HCT116 (cell line): ENCODE measurements at regions not wholly inside any gene's neighbourhood (a gene's known extent, or its start where the extent isn't known, plus 50 kb on each side); places are given as distances from the start of the nearest gene placed in this dataset.

ENCODE experiments used
- ATAC-seq: fragments of 200-7000 bp; cut with Tn5 transposase; 2 replicates; pipeline ENCODE4 v1.9.1; 2020; ENCODE audit warnings: mild to moderate bottlenecking, moderate library complexity
- BruUV-seq: library from RNA; stranded (reverse); fragments of 400-500 nt; replicated peaks from 2 replicates; lab custom pipeline; 2021; lab: Mats Ljungman, UMichigan
- CTCF ChIA-PET: fragments of 300-600 bp; sonication (Branson Sonifier 250); formaldehyde crosslinking; loops from one replicate; lab custom pipeline; 2021; ENCODE audit warnings: antibody characterized with exemption; lab: Charles Lee
- POLR2A ChIA-PET: fragments of 300-600, 350-600 bp; sonication (Branson Sonifier 250); formaldehyde crosslinking; loops from one replicate; lab custom pipeline; 2021; ENCODE audit warnings: antibody characterized with exemption; lab: Charles Lee
- RAD21 ChIA-PET, 2 experiments: fragments of 300-600 bp; sonication (Branson Sonifier 250); formaldehyde crosslinking; loops; one replicate each; lab custom pipeline; 2023; ENCODE audit warnings: low total read pairs in 2 of 2; ENCODE audit not compliant: uncharacterized antibody in 2 of 2, unreplicated experiment in 2 of 2, low non-redundant PET in 1 of 2; lab: Charles Lee
- DNase-seq: peaks from one replicate; pipeline ENCODE4 v3.0.0-alpha.2; 2010; ENCODE audit warnings: low read depth, low spot score
- H2AFZ ChIP-seq: fragments of 200-600 bp; shearing (Covaris generic), sonication (generic); 2 replicates; pipeline ENCODE4 v1.6.1; 2017; ENCODE audit warnings: low read depth, mixed run types, mixed read lengths, antibody characterized with exemption, low read length; ENCODE audit not compliant: poor library complexity, severe bottlenecking
- H3K27ac ChIP-seq: 2 replicates; pipeline ENCODE4 v1.5.1; 2012; ENCODE audit warnings: low read depth, low read length
- H3K27me3 ChIP-seq: fragments of 200-600 bp; sonication (generic); 2 replicates; pipeline ENCODE4 v1.6.1; 2016; ENCODE audit warnings: mixed run types, low read length, mixed read lengths; ENCODE audit not compliant: insufficient read depth
- H3K36me3 ChIP-seq, 2 experiments: fragments of 200-500 bp in 1 of 2; fragments of 200-600 bp in 1 of 2; sonication (Bioruptor generic) in 1 of 2; sonication (generic) in 1 of 2; 2 replicates each; pipeline versions ENCODE4 v1.5.1 to v1.6.1; 2014 to 2016; ENCODE audit warnings: low read length in 2 of 2, inconsistent platforms in 1 of 2, mixed read lengths in 1 of 2, mixed run types in 1 of 2; ENCODE audit not compliant: insufficient read depth in 2 of 2, control insufficient read depth in 1 of 2
- H3K4me1 ChIP-seq, 2 experiments: fragments of 200-600 bp in 1 of 2; sonication (generic) in 1 of 2; 2 replicates each; pipeline versions ENCODE4 v1.5.1 to v1.6.1; 2012 to 2017; ENCODE audit warnings: low read length in 2 of 2, inconsistent platforms in 1 of 2, mild to moderate bottlenecking in 1 of 2, mixed read lengths in 1 of 2, mixed run types in 1 of 2, moderate library complexity in 1 of 2; ENCODE audit not compliant: insufficient read depth in 2 of 2, control insufficient read depth in 1 of 2
- H3K4me2 ChIP-seq: fragments of 200-600 bp; sonication (generic); 2 replicates; pipeline ENCODE4 v1.6.1; 2017; ENCODE audit warnings: mixed run types, low read length, mixed read lengths
- H3K4me3 ChIP-seq, 2 experiments: fragments of 200-600 bp in 1 of 2; sonication (generic) in 1 of 2; replicated peaks in 1 of 2; 2 replicates each; pipeline ENCODE4 v1.5.1; 2011 to 2016; ENCODE audit warnings: low read length in 2 of 2, control low read depth in 1 of 2, low read depth in 1 of 2, mild to moderate bottlenecking in 1 of 2, mixed read lengths in 1 of 2, mixed run types in 1 of 2
- H3K79me2 ChIP-seq: fragments of 200-600 bp; sonication (generic); 2 replicates; pipeline ENCODE4 v1.6.1; 2017; ENCODE audit warnings: mild to moderate bottlenecking, mixed run types, low read length, moderate library complexity, mixed read lengths; ENCODE audit not compliant: insufficient read depth
- H3K9ac ChIP-seq: fragments of 200-600 bp; sonication (generic); 2 replicates; pipeline ENCODE4 v1.6.1; 2016; ENCODE audit warnings: low read length, mixed read lengths
- H3K9me2 ChIP-seq: fragments of 200-600 bp; sonication (generic), shearing (Covaris generic); 2 replicates; pipeline ENCODE4 v1.6.1; 2017; ENCODE audit warnings: mixed run types, mild to moderate bottlenecking, moderate library complexity; ENCODE audit not compliant: insufficient read depth
- H3K9me3 ChIP-seq, 2 experiments: fragments of 200-500 bp in 1 of 2; fragments of 200-600 bp in 1 of 2; sonication (Bioruptor generic) in 1 of 2; sonication (generic) in 1 of 2; 2 replicates each; pipeline ENCODE4 v1.6.1; 2014 to 2017; ENCODE audit warnings: low read length in 2 of 2, mixed read lengths in 2 of 2, inconsistent platforms in 1 of 2, low read depth in 1 of 2, mild to moderate bottlenecking in 1 of 2, mixed run types in 1 of 2, moderate library complexity in 1 of 2; ENCODE audit not compliant: control insufficient read depth in 1 of 2, insufficient read depth in 1 of 2
- H4K20me1 ChIP-seq: fragments of 200-600 bp; sonication (generic), shearing (Covaris generic); 2 replicates; pipeline ENCODE4 v1.6.1; 2017; ENCODE audit warnings: mixed run types, mild to moderate bottlenecking, moderate library complexity; ENCODE audit not compliant: insufficient read depth
- CBX3 ChIP-seq: IDR thresholded peaks from 2 replicates; pipeline ENCODE4 v1.6.1; 2012; ENCODE audit warnings: low read depth
- CEBPB ChIP-seq: IDR thresholded peaks from 2 replicates; pipeline ENCODE4 v1.6.1; 2012; ENCODE audit warnings: low read depth
- EGR1 ChIP-seq: IDR thresholded peaks from 2 replicates; pipeline ENCODE4 v1.6.1; 2012; ENCODE audit warnings: low read depth
- ELF1 ChIP-seq: IDR thresholded peaks from 2 replicates; pipeline ENCODE4 v1.6.1; 2012; ENCODE audit warnings: low read depth, borderline replicate concordance
- EZH2 ChIP-seq: fragments of 200-600 bp; sonication (generic); IDR thresholded peaks from 2 replicates; pipeline ENCODE4 v1.6.1; 2017; ENCODE audit warnings: antibody characterized with exemption, mixed run types
- EZH2phosphoT487 ChIP-seq: fragments of 200-600 bp; IDR thresholded peaks from 2 replicates; pipeline ENCODE4 v1.6.1; 2018; ENCODE audit warnings: antibody characterized with exemption, borderline replicate concordance
- FOSL1 ChIP-seq: IDR thresholded peaks from 2 replicates; pipeline ENCODE4 v1.6.1; 2012; ENCODE audit warnings: low read depth
- JUND ChIP-seq: IDR thresholded peaks from 2 replicates; pipeline ENCODE4 v1.6.1; 2012
- MAX ChIP-seq: IDR thresholded peaks from 2 replicates; pipeline ENCODE4 v1.6.1; 2012
- POLR2A ChIP-seq: IDR thresholded peaks from 2 replicates; pipeline ENCODE4 v1.7.0; 2011; ENCODE audit warnings: borderline replicate concordance; ENCODE audit not compliant: insufficient read depth, insufficient read length; ENCODE audit errors: extremely low read depth
- POLR2AphosphoS5 ChIP-seq: IDR thresholded peaks from 2 replicates; pipeline ENCODE4 v1.6.1; 2011; ENCODE audit warnings: mild to moderate bottlenecking, low read depth, low read length, moderate library complexity
- REST ChIP-seq: IDR thresholded peaks from 2 replicates; pipeline ENCODE4 v1.6.1; 2012; ENCODE audit warnings: low read depth
- SIN3A ChIP-seq: IDR thresholded peaks from 2 replicates; pipeline ENCODE4 v1.6.1; 2012; ENCODE audit warnings: low read depth
- SP1 ChIP-seq: IDR thresholded peaks from 2 replicates; pipeline ENCODE4 v1.6.1; 2012; ENCODE audit warnings: low read depth
- SRF ChIP-seq: IDR thresholded peaks from 2 replicates; pipeline ENCODE4 v1.6.1; 2012; ENCODE audit warnings: low read depth
- TCF7L2 ChIP-seq: IDR thresholded peaks from 2 replicates; pipeline ENCODE4 v1.7.0; 2011; ENCODE audit warnings: borderline replicate concordance, inconsistent platforms; ENCODE audit not compliant: insufficient read depth, insufficient read length; ENCODE audit errors: extremely low read depth
- YY1 ChIP-seq: IDR thresholded peaks from 2 replicates; pipeline ENCODE4 v1.6.1; 2011; ENCODE audit warnings: low read length, low read depth, moderate library complexity, mild to moderate bottlenecking; ENCODE audit not compliant: insufficient replicate concordance; ENCODE audit errors: extremely low read depth
- ZBTB33 ChIP-seq: IDR thresholded peaks from 2 replicates; pipeline ENCODE4 v1.6.1; 2011; ENCODE audit warnings: mild to moderate bottlenecking, low read length, moderate library complexity; ENCODE audit not compliant: insufficient replicate concordance; ENCODE audit errors: extremely low read depth
- ZFX ChIP-seq: fragments of 450-650 bp; IDR thresholded peaks from 2 replicates; pipeline ENCODE4 v1.6.1; 2017
- ZNF274 ChIP-seq: fragments of 200-500 bp; sonication (Bioruptor generic); IDR thresholded peaks from 2 replicates; pipeline ENCODE4 v1.6.1; 2014; ENCODE audit warnings: mild to moderate bottlenecking, low read depth, low read length, inconsistent platforms
- intact Hi-C: fragments of 100-400 bp; cut with micrococcal nuclease; formaldehyde crosslinking; loops from 2 replicates; pipeline ENCODE4 v1.10.0; 2022

GRCh38 chr7:56605146-56605545 is 488.9 kb upstream of the NUPR2 start:
- no peak for DNase-seq
- H4K20me1 ChIP-seq, result no peaks in the 10 kb centered on the region
- H3K36me3 ChIP-seq, result no peaks in the 10 kb centered on the region
- POLR2A ChIA-PET, result no interaction called here
- H3K27me3 ChIP-seq, result no peaks in the 10 kb centered on the region
- H3K9me3 ChIP-seq, result peaks cover 6 to 9% of the 10 kb centered on the region in 2 experiments; a peak in 2 of 4 replicates
- RAD21 ChIA-PET, result no interaction called here
- H3K9me2 ChIP-seq, result no peaks in the 10 kb centered on the region
- no peak overlapping the region for H3K4me3 ChIP-seq
- CTCF ChIA-PET, result no interaction called here
- no peak overlapping the region for H3K4me2 ChIP-seq
- no peak for ATAC-seq
- H3K79me2 ChIP-seq, result no peaks in the 10 kb centered on the region
- H3K4me1 ChIP-seq, result no peaks in the 10 kb centered on the region
- H2AFZ ChIP-seq, result no peak overlapping the region
- intact Hi-C loops, result loop anchor here (10.0 kb wide), 1 partner anchor 50 kb away; no protein-coding TSS in a partner anchor
- H3K9ac ChIP-seq, result no peak overlapping the region
- H3K27ac ChIP-seq, result no peak overlapping the region
- BruUV-seq, result no TSS peak
- TF ChIP-seq SIN3A, result no peak
- TF ChIP-seq ZBTB33, result no peak
- TF ChIP-seq EGR1, result no peak
- no peak for TF ChIP-seq ZFX
- no peak for TF ChIP-seq TCF7L2
- TF ChIP-seq ELF1, result no peak
- TF ChIP-seq YY1, result no peak
- TF ChIP-seq POLR2AphosphoS5, result no peak
- no peak for TF ChIP-seq SP1
- TF ChIP-seq SRF, result no peak
- no peak for TF ChIP-seq EZH2phosphoT487
- no peak for TF ChIP-seq JUND
- TF ChIP-seq EZH2, result no peak
- no peak for TF ChIP-seq CEBPB
- no peak for TF ChIP-seq CBX3
- TF ChIP-seq MAX, result no peak
- no peak for TF ChIP-seq POLR2A
- no peak for TF ChIP-seq REST
- no peak for TF ChIP-seq FOSL1
- no peak for TF ChIP-seq ZNF274
- TF ChIP-seq, all 23 proteins: peak for 0
